HL-60 (cell line): ENCODE measurements at regions not wholly inside any gene's neighbourhood (a gene's known extent, or its start where the extent isn't known, plus 50 kb on each side); places are given as distances from the start of the nearest gene placed in this dataset.

Experiments
- DNase-seq, 2 experiments: peaks; one replicate each; pipeline ENCODE4 v3.0.0-alpha.2; 2010 to 2020; ENCODE audit warnings: low read depth in 1 of 2, low spot score in 1 of 2
- H3K27ac ChIP-seq: fragments of 250-450 bp; sonication (Bioruptor Pico); replicated peaks from 2 replicates; pipeline ENCODE4 v1.5.1; 2020; ENCODE audit warnings: mild to moderate bottlenecking, moderate library complexity
- H3K27me3 ChIP-seq: fragments of 250-450 bp; sonication (Bioruptor Pico); 2 replicates; pipeline ENCODE4 v1.5.1; 2021; ENCODE audit warnings: mild to moderate bottlenecking, moderate library complexity; ENCODE audit not compliant: insufficient read depth, poor library complexity, severe bottlenecking
- H3K4me3 ChIP-seq: replicated peaks from 2 replicates; pipeline ENCODE4 v1.5.1; 2011; ENCODE audit warnings: mild to moderate bottlenecking, control low read depth, low read length; ENCODE audit not compliant: insufficient read depth
- CTCF ChIP-seq: IDR thresholded peaks from one replicate; pipeline ENCODE4 v1.5.1; 2011; ENCODE audit warnings: low read length, control low read depth, inconsistent platforms; ENCODE audit not compliant: insufficient read depth
- GABPA ChIP-seq: IDR thresholded peaks from 2 replicates; pipeline ENCODE4 v1.6.1; 2012; ENCODE audit warnings: low read depth
- POLR2AphosphoS5 ChIP-seq: IDR thresholded peaks from 2 replicates; pipeline ENCODE4 v1.6.1; 2012; ENCODE audit warnings: low read depth
- REST ChIP-seq: IDR thresholded peaks from 2 replicates; pipeline ENCODE4 v1.6.1; 2012; ENCODE audit warnings: low read depth; ENCODE audit not compliant: insufficient replicate concordance
- SPI1 ChIP-seq: IDR thresholded peaks from 2 replicates; pipeline ENCODE4 v1.6.1; 2012; ENCODE audit warnings: low read depth, mild to moderate bottlenecking, borderline replicate concordance

GRCh38 chr13:22053053-22053452, 382.2 kb downstream of the FGF9 start:
- no peak overlapping the region for H3K4me3 ChIP-seq
- no peak for DNase-seq
- no peak for TF ChIP-seq GABPA
- TF ChIP-seq CTCF = no peak
- TF ChIP-seq SPI1 = no peak
- TF ChIP-seq POLR2AphosphoS5 = no peak
- TF ChIP-seq REST = no peak
- H3K27me3 ChIP-seq = no peaks in the 10 kb centered on the region
- no peak overlapping the region for H3K27ac ChIP-seq

- DNase-seq = no peak
- no peak for TF ChIP-seq CTCF
- TF ChIP-seq REST = no peak
- TF ChIP-seq GABPA = no peak
- no peak for TF ChIP-seq SPI1
- no peak for TF ChIP-seq POLR2AphosphoS5
- no peak overlapping the region for H3K4me3 ChIP-seq
- no peak overlapping the region for H3K27ac ChIP-seq
- no peaks in the 10 kb centered on the region for H3K27me3 ChIP-seq
Observed at GRCh38 chr13:22055259-22055658, 384.4 kb downstream of the FGF9 start.

- Histone ChIP-seq H3K4me3 (no peak overlapping the region), H3K27ac (no peak overlapping the region), H3K27me3 (no peaks in the 10 kb centered on the region)
- TF ChIP-seq CTCF (no peak), GABPA (no peak), SPI1 (no peak), POLR2AphosphoS5 (no peak), REST (no peak)
- no peak for DNase-seq
Observed at GRCh38 chr13:22060187-22060586, 389.3 kb downstream of the FGF9 start.
